ENCODE measurements at regions not wholly inside any gene's neighbourhood (a gene's known extent, or its start where the extent isn't known, plus 50 kb on each side); places are given as distances from the start of the nearest gene placed in this dataset.

- DNase-seq = no peak
These were observed 50.0 kb upstream of the KLF4 start for GRCh38 chr9:107539427-107540163.

All from femur (tissue), 1 donor.